ENCODE measurements at regions not wholly inside any gene's neighbourhood (a gene's known extent, or its start where the extent isn't known, plus 50 kb on each side); places are given as distances from the start of the nearest gene placed in this dataset.

- no peaks in the 10 kb centered on the region for H3K36me3 ChIP-seq (ENCODE audit: insufficient read depth, low read length)
- Mint-ChIP-seq H3K4me3 (no peak overlapping the region), H3K36me3 (ENCODE audit: low read depth) (no peaks in the 10 kb centered on the region), H3K4me1 (ENCODE audit: low read depth) (no peaks in the 10 kb centered on the region), H3K27me3 (peaks cover 5% of the 10 kb centered on the region), H3K27ac (no peak overlapping the region), H3K9me3 (no peaks in the 10 kb centered on the region)
- intact Hi-C loops (cut with DNase I, micrococcal nuclease) = no loop called here
- no peak overlapping the region for H3K27ac ChIP-seq (ENCODE audit: low read depth in 1 of 2, low read length in 2 of 2)
- H3K27me3 ChIP-seq (ENCODE audit: control insufficient read depth in 1 of 2, insufficient read depth in 2 of 2, low read length in 2 of 2) = no peaks in the 10 kb centered on the region
- no peak overlapping the region for H3K4me3 ChIP-seq (ENCODE audit: low read length)
- DNase-seq = no peak
- H3K4me1 ChIP-seq (ENCODE audit: insufficient read depth, low read length) = no peaks in the 10 kb centered on the region
- ATAC-seq (ENCODE audit: poor library complexity) = no peak
- ChIA-PET CTCF (no interaction called here), POLR2A (no interaction called here)
- TF ChIP-seq CTCF (IDR thresholded peaks at IDR 0.05) = no peak
- no peaks in the 10 kb centered on the region for H3K9me3 ChIP-seq (ENCODE audit: control insufficient read depth in 1 of 2, insufficient read depth in 1 of 2, low read length in 2 of 2)
Observed at GRCh38 chr1:67627906-67628305, 57.1 kb upstream of the GADD45A start.

GRCh38 chr1:67629370-67630075 is 55.5 kb upstream of the GADD45A start:
- no peak overlapping the region for H3K27ac Mint-ChIP-seq
- peaks cover 5% of the 10 kb centered on the region for H3K27me3 Mint-ChIP-seq
- no peaks in the 10 kb centered on the region for H3K27me3 ChIP-seq (ENCODE audit: control insufficient read depth in 1 of 2, insufficient read depth in 2 of 2, low read length in 2 of 2)
- H3K36me3 Mint-ChIP-seq (ENCODE audit: low read depth) = no peaks in the 10 kb centered on the region
- no peaks in the 10 kb centered on the region for H3K9me3 ChIP-seq (ENCODE audit: control insufficient read depth in 1 of 2, insufficient read depth in 1 of 2, low read length in 2 of 2)
- intact Hi-C loops (cut with DNase I, micrococcal nuclease) = no loop called here
- H3K4me3 Mint-ChIP-seq = no peak overlapping the region
- ATAC-seq (ENCODE audit: poor library complexity) (no peak), DNase-seq (no peak)
- ChIA-PET POLR2A (no interaction called here), CTCF (no interaction called here)
- peaks cover 3% of the 10 kb centered on the region for H3K4me1 Mint-ChIP-seq (ENCODE audit: low read depth)
- no peak for TF ChIP-seq CTCF (IDR thresholded peaks at IDR 0.05)
- no peak overlapping the region for H3K4me3 ChIP-seq (ENCODE audit: low read length)
- no peaks in the 10 kb centered on the region for H3K4me1 ChIP-seq (ENCODE audit: insufficient read depth, low read length)
- H3K9me3 Mint-ChIP-seq = no peaks in the 10 kb centered on the region
- no peaks in the 10 kb centered on the region for H3K36me3 ChIP-seq (ENCODE audit: insufficient read depth, low read length)
- no peak overlapping the region for H3K27ac ChIP-seq (ENCODE audit: low read depth in 1 of 2, low read length in 2 of 2)

- H3K4me3 ChIP-seq (ENCODE audit: low read length) = no peak overlapping the region
- no peak overlapping the region for H3K27ac ChIP-seq (ENCODE audit: low read depth in 1 of 2, low read length in 2 of 2)
- ChIA-PET POLR2A (no interaction called here), CTCF (no interaction called here)
- intact Hi-C loops (cut with DNase I, micrococcal nuclease) = no loop called here
- H3K27me3 ChIP-seq (ENCODE audit: control insufficient read depth in 1 of 2, insufficient read depth in 2 of 2, low read length in 2 of 2) = no peaks in the 10 kb centered on the region
- DNase-seq (no peak), ATAC-seq (ENCODE audit: poor library complexity) (no peak)
- H3K36me3 Mint-ChIP-seq (ENCODE audit: low read depth) = no peaks in the 10 kb centered on the region
- no peak for TF ChIP-seq CTCF (IDR thresholded peaks at IDR 0.05)
- H3K9me3 Mint-ChIP-seq = no peaks in the 10 kb centered on the region
- H3K4me3 Mint-ChIP-seq = no peak overlapping the region
- H3K27me3 Mint-ChIP-seq = peaks cover 5% of the 10 kb centered on the region
- no peaks in the 10 kb centered on the region for H3K9me3 ChIP-seq (ENCODE audit: control insufficient read depth in 1 of 2, insufficient read depth in 1 of 2, low read length in 2 of 2)
- peaks cover 13% of the 10 kb centered on the region for H3K4me1 Mint-ChIP-seq (ENCODE audit: low read depth)
- peaks cover 2% of the 10 kb centered on the region for H3K4me1 ChIP-seq (ENCODE audit: insufficient read depth, low read length)
- no peaks in the 10 kb centered on the region for H3K36me3 ChIP-seq (ENCODE audit: insufficient read depth, low read length)
- no peak overlapping the region for H3K27ac Mint-ChIP-seq
Observed at GRCh38 chr1:67630438-67631045, 54.5 kb upstream of the GADD45A start.

Measured in CD4-positive, alpha-beta T cell (primary cell).